Caco-2 (cell line): ENCODE measurements at regions not wholly inside any gene's neighbourhood (a gene's known extent, or its start where the extent isn't known, plus 50 kb on each side); places are given as distances from the start of the nearest gene placed in this dataset.

Experiments
- BruUV-seq: library from RNA; stranded (reverse); fragments of 400-500 nt; replicated peaks from 2 replicates; lab custom pipeline; 2021; lab: Mats Ljungman, UMichigan
- CTCF ChIA-PET: fragments of 300-600 bp; sonication (Branson Sonifier 250); formaldehyde crosslinking; loops from one replicate; lab custom pipeline; 2022; ENCODE audit warnings: antibody characterized with exemption; lab: Charles Lee
- POLR2A ChIA-PET: fragments of 300-600 bp; sonication (Branson Sonifier 250); formaldehyde crosslinking; loops from one replicate; lab custom pipeline; 2022; ENCODE audit warnings: antibody characterized with exemption; lab: Charles Lee
- DNase-seq, 2 experiments: peaks; one replicate each; pipeline versions ENCODE4 v3.0.0 to v3.0.0-alpha.2; 2020 to 2022
- H3K27me3 ChIP-seq: replicated peaks from 2 replicates; pipeline ENCODE4 v1.6.0; 2011; ENCODE audit warnings: low read length; ENCODE audit not compliant: control insufficient read depth, insufficient read depth
- H3K36me3 ChIP-seq: 2 replicates; pipeline ENCODE4 v1.5.1; 2011; ENCODE audit warnings: low read length; ENCODE audit not compliant: control insufficient read depth, insufficient read depth
- H3K4me1 ChIP-seq: fragments of 250-450 bp; sonication (Bioruptor Pico); 2 replicates; pipeline ENCODE4 v1.5.1; 2020; ENCODE audit warnings: mild to moderate bottlenecking
- H3K4me3 ChIP-seq: 2 replicates; pipeline ENCODE4 v1.5.1; 2011; ENCODE audit warnings: low read depth, mild to moderate bottlenecking, control low read depth, low read length
- H3K9me3 ChIP-seq: fragments of 250-450 bp; sonication (Bioruptor Pico); 2 replicates; pipeline ENCODE4 v1.5.1; 2020; ENCODE audit warnings: mild to moderate bottlenecking, moderate library complexity
- H3K27ac Mint-ChIP-seq: one replicate; pipeline ENCODE4 v1.8.0; 2022; ENCODE audit warnings: mixed read lengths; ENCODE audit not compliant: unreplicated experiment
- H3K27me3 Mint-ChIP-seq: one replicate; pipeline ENCODE4 v1.8.0; 2022; ENCODE audit warnings: mixed read lengths; ENCODE audit not compliant: insufficient read depth, unreplicated experiment
- H3K36me3 Mint-ChIP-seq: one replicate; pipeline ENCODE4 v1.8.0; 2022; ENCODE audit warnings: mild to moderate bottlenecking, mixed read lengths; ENCODE audit not compliant: insufficient read depth, unreplicated experiment
- H3K4me1 Mint-ChIP-seq: one replicate; pipeline ENCODE4 v1.8.0; 2022; ENCODE audit warnings: low read depth, mixed read lengths; ENCODE audit not compliant: unreplicated experiment
- H3K4me3 Mint-ChIP-seq: one replicate; pipeline ENCODE4 v1.8.0; 2022; ENCODE audit warnings: mild to moderate bottlenecking, moderate library complexity, mixed read lengths; ENCODE audit not compliant: unreplicated experiment
- H3K9me3 Mint-ChIP-seq: one replicate; pipeline ENCODE4 v1.8.0; 2022; ENCODE audit warnings: mixed read lengths; ENCODE audit not compliant: unreplicated experiment
- intact Hi-C: fragments of 100-400 bp; cut with micrococcal nuclease; formaldehyde crosslinking; loops from one replicate; pipeline ENCODE4 v1.10.0; 2022; ENCODE audit not compliant: unreplicated experiment
- TF ChIP-seq, protein P1 (sequence below), 2 experiments: fragments of 200-600 bp in 1 of 2; IDR thresholded peaks; 1 replicate in 1 of 2; 2 replicates in 1 of 2; pipeline versions ENCODE4 v1.5.1 to v1.8.0; 2011 to 2022; ENCODE audit warnings: antibody characterized with exemption in 1 of 2, control low read depth in 1 of 2, inconsistent platforms in 1 of 2, low read depth in 1 of 2, low read length in 1 of 2, mild to moderate bottlenecking in 1 of 2, moderate library complexity in 1 of 2; ENCODE audit not compliant: insufficient read depth in 1 of 2, severe bottlenecking in 1 of 2, unreplicated experiment in 1 of 2

DNA sequence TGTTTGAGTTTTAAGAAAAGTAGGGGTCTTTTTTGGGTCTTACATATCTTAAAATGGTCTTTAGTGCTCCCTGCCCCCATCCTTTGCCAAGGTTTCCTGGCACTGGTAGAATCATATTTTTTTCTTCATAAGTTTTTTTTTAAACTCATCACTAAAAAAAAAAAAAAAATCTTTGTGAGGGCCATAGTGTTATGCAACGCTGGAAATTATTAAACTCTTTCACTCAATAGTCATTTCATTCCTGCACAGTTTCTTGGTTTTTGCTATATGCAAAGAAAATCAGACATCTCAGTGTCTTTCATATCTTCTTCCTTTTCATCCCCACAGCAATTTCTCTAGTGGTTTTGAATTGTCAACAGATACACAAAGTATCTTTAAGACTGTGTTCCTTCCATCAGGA, 95.6 kb downstream of the TMA16 start:
- ChIA-PET POLR2A (no interaction called here), CTCF (no interaction called here)
- H3K4me1 Mint-ChIP-seq = no peaks in the 10 kb centered on the region
- no peaks in the 10 kb centered on the region for H3K9me3 Mint-ChIP-seq
- TF ChIP-seq, protein P1, sequence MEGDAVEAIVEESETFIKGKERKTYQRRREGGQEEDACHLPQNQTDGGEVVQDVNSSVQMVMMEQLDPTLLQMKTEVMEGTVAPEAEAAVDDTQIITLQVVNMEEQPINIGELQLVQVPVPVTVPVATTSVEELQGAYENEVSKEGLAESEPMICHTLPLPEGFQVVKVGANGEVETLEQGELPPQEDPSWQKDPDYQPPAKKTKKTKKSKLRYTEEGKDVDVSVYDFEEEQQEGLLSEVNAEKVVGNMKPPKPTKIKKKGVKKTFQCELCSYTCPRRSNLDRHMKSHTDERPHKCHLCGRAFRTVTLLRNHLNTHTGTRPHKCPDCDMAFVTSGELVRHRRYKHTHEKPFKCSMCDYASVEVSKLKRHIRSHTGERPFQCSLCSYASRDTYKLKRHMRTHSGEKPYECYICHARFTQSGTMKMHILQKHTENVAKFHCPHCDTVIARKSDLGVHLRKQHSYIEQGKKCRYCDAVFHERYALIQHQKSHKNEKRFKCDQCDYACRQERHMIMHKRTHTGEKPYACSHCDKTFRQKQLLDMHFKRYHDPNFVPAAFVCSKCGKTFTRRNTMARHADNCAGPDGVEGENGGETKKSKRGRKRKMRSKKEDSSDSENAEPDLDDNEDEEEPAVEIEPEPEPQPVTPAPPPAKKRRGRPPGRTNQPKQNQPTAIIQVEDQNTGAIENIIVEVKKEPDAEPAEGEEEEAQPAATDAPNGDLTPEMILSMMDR (IDR thresholded peaks at IDR 0.05; ENCODE audit: insufficient read depth in 1 of 2, low read depth in 1 of 2, low read length in 1 of 2, severe bottlenecking in 1 of 2, unreplicated experiment in 1 of 2) = no peak
- H3K4me3 Mint-ChIP-seq = no peak overlapping the region
- H3K36me3 ChIP-seq = no peaks in the 10 kb centered on the region
- no peaks in the 10 kb centered on the region for H3K27me3 Mint-ChIP-seq
- H3K4me3 ChIP-seq = no peak overlapping the region
- H3K36me3 Mint-ChIP-seq = no peaks in the 10 kb centered on the region
- H3K4me1 ChIP-seq = no peaks in the 10 kb centered on the region
- no TSS peak for BruUV-seq
- H3K27ac Mint-ChIP-seq = no peak overlapping the region
- intact Hi-C loops = no loop called here
- DNase-seq = no peak
- no peaks in the 10 kb centered on the region for H3K9me3 ChIP-seq
- no peaks in the 10 kb centered on the region for H3K27me3 ChIP-seq

DNA sequence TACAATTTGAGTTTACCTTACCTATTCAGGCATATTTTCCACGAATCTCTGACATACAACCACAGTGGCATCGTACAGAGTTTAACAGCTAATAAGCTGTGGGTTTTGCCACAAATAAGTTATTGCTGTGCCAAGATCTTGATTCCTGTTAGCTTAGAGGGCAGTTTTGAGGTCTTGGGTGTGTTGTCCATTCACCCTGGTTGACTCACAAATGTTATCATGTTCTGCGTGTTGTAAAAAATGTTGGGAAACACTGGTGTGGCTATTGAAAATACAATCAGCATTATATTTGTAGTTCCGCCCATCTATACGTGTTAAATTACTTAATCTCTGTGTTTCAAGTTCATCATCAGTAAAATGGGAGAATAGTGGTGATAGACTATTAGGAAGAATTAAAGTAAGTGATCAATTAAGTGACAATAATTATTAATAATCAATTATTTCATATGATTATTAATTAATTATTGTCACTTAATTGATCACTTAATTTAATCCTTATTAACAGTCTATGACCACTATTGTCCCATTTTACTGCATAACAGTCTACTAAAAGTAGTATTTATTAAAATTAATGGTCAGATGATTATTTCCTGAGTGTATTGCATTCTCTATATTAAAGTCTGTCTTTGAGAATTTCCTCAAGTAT, 96.3 kb downstream of the TMA16 start:
- CTCF ChIA-PET = no interaction called here
- Mint-ChIP-seq H3K4me3 (no peak overlapping the region), H3K36me3 (no peaks in the 10 kb centered on the region), H3K27me3 (no peaks in the 10 kb centered on the region), H3K9me3 (no peaks in the 10 kb centered on the region), H3K27ac (no peak overlapping the region), H3K4me1 (no peaks in the 10 kb centered on the region)
- BruUV-seq = no TSS peak
- H3K4me3 ChIP-seq = no peak overlapping the region
- intact Hi-C loops = no loop called here
- H3K36me3 ChIP-seq = no peaks in the 10 kb centered on the region
- no peaks in the 10 kb centered on the region for H3K4me1 ChIP-seq
- no peaks in the 10 kb centered on the region for H3K27me3 ChIP-seq
- no peaks in the 10 kb centered on the region for H3K9me3 ChIP-seq
- DNase-seq = no peak
- TF ChIP-seq, protein P1 (IDR thresholded peaks at IDR 0.05; ENCODE audit: insufficient read depth in 1 of 2, low read depth in 1 of 2, low read length in 1 of 2, severe bottlenecking in 1 of 2, unreplicated experiment in 1 of 2) = no peak
- POLR2A ChIA-PET = no interaction called here

DNA sequence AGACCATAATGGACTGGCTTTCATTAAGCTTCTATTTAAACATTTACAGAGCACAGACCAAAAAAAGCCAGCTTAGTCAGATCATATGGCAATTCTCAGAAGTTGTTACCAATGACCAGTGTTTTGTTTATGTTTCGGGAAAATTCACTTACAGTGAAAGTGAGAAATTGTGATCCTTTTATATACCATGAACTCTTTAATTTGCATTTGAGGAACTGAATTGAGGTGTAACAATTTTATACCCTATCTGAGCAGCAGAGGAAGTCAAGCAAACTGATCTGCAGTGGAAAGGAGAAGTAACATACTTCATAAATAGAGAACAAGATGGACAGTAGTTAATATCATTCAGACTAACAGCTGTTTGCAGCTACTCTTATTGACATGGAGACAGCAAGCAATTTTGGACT, 97.1 kb downstream of the TMA16 start:
- Histone ChIP-seq H3K4me1 (no peaks in the 10 kb centered on the region), H3K9me3 (no peaks in the 10 kb centered on the region), H3K4me3 (no peak overlapping the region), H3K27me3 (no peaks in the 10 kb centered on the region), H3K36me3 (no peaks in the 10 kb centered on the region)
- intact Hi-C loops = no loop called here
- no peak for DNase-seq
- TF ChIP-seq, protein P1 (IDR thresholded peaks at IDR 0.05; ENCODE audit: insufficient read depth in 1 of 2, low read depth in 1 of 2, low read length in 1 of 2, severe bottlenecking in 1 of 2, unreplicated experiment in 1 of 2) = no peak
- H3K27me3 Mint-ChIP-seq = no peaks in the 10 kb centered on the region
- no peak overlapping the region for H3K27ac Mint-ChIP-seq
- H3K36me3 Mint-ChIP-seq = no peaks in the 10 kb centered on the region
- POLR2A ChIA-PET = no interaction called here
- no peak overlapping the region for H3K4me3 Mint-ChIP-seq
- H3K4me1 Mint-ChIP-seq = no peaks in the 10 kb centered on the region
- CTCF ChIA-PET = no interaction called here
- H3K9me3 Mint-ChIP-seq = no peaks in the 10 kb centered on the region
- no TSS peak for BruUV-seq
